MM.1S (cell line): ENCODE measurements at regions not wholly inside any gene's neighbourhood (a gene's known extent, or its start where the extent isn't known, plus 50 kb on each side); places are given as distances from the start of the nearest gene placed in this dataset.

ENCODE experiments used
- CTCF ChIP-seq: fragments of 300-600 bp; sonication (generic); IDR thresholded peaks from 2 replicates; pipeline ENCODE4 v1.5.1; 2016; ENCODE audit warnings: antibody characterized with exemption, low read length, mixed read lengths
- EZH2 ChIP-seq: fragments of 300-600 bp; sonication (generic); optimal IDR thresholded peaks from 2 replicates; pipeline ENCODE3; 2017; ENCODE audit warnings: low read depth, mild to moderate bottlenecking, antibody characterized with exemption, low read length, mixed read lengths
- EZH2phosphoT487 ChIP-seq: fragments of 300-600 bp; sonication (generic); IDR thresholded peaks from 2 replicates; pipeline ENCODE4 v1.6.1; 2018; ENCODE audit warnings: antibody characterized with exemption, low read length

GRCh38 chr18:78685980-78686530 lies 293.6 kb upstream of the SALL3 start:
- no peak for TF ChIP-seq CTCF
- TF ChIP-seq EZH2phosphoT487, result no peak
- TF ChIP-seq EZH2, result no peak
